HCT116 (cell line): ENCODE measurements at regions not wholly inside any gene's neighbourhood (a gene's known extent, or its start where the extent isn't known, plus 50 kb on each side); places are given as distances from the start of the nearest gene placed in this dataset.

Source experiments
- ATAC-seq: fragments of 200-7000 bp; cut with Tn5 transposase; 2 replicates; pipeline ENCODE4 v1.9.1; 2020; ENCODE audit warnings: mild to moderate bottlenecking, moderate library complexity
- BruUV-seq: library from RNA; stranded (reverse); fragments of 400-500 nt; replicated peaks from 2 replicates; lab custom pipeline; 2021; lab: Mats Ljungman, UMichigan
- CTCF ChIA-PET: fragments of 300-600 bp; sonication (Branson Sonifier 250); formaldehyde crosslinking; loops from one replicate; lab custom pipeline; 2021; ENCODE audit warnings: antibody characterized with exemption; lab: Charles Lee
- POLR2A ChIA-PET: fragments of 300-600, 350-600 bp; sonication (Branson Sonifier 250); formaldehyde crosslinking; loops from one replicate; lab custom pipeline; 2021; ENCODE audit warnings: antibody characterized with exemption; lab: Charles Lee
- RAD21 ChIA-PET, 2 experiments: fragments of 300-600 bp; sonication (Branson Sonifier 250); formaldehyde crosslinking; loops; one replicate each; lab custom pipeline; 2023; ENCODE audit warnings: low total read pairs in 2 of 2; ENCODE audit not compliant: uncharacterized antibody in 2 of 2, unreplicated experiment in 2 of 2, low non-redundant PET in 1 of 2; lab: Charles Lee
- DNase-seq: peaks from one replicate; pipeline ENCODE4 v3.0.0-alpha.2; 2010; ENCODE audit warnings: low read depth, low spot score
- H2AFZ ChIP-seq: fragments of 200-600 bp; shearing (Covaris generic), sonication (generic); 2 replicates; pipeline ENCODE4 v1.6.1; 2017; ENCODE audit warnings: low read depth, mixed run types, mixed read lengths, antibody characterized with exemption, low read length; ENCODE audit not compliant: poor library complexity, severe bottlenecking
- H3K27ac ChIP-seq: 2 replicates; pipeline ENCODE4 v1.5.1; 2012; ENCODE audit warnings: low read depth, low read length
- H3K27me3 ChIP-seq: fragments of 200-600 bp; sonication (generic); 2 replicates; pipeline ENCODE4 v1.6.1; 2016; ENCODE audit warnings: mixed run types, low read length, mixed read lengths; ENCODE audit not compliant: insufficient read depth
- H3K36me3 ChIP-seq, 2 experiments: fragments of 200-500 bp in 1 of 2; fragments of 200-600 bp in 1 of 2; sonication (Bioruptor generic) in 1 of 2; sonication (generic) in 1 of 2; 2 replicates each; pipeline versions ENCODE4 v1.5.1 to v1.6.1; 2014 to 2016; ENCODE audit warnings: low read length in 2 of 2, inconsistent platforms in 1 of 2, mixed read lengths in 1 of 2, mixed run types in 1 of 2; ENCODE audit not compliant: insufficient read depth in 2 of 2, control insufficient read depth in 1 of 2
- H3K4me1 ChIP-seq, 2 experiments: fragments of 200-600 bp in 1 of 2; sonication (generic) in 1 of 2; 2 replicates each; pipeline versions ENCODE4 v1.5.1 to v1.6.1; 2012 to 2017; ENCODE audit warnings: low read length in 2 of 2, inconsistent platforms in 1 of 2, mild to moderate bottlenecking in 1 of 2, mixed read lengths in 1 of 2, mixed run types in 1 of 2, moderate library complexity in 1 of 2; ENCODE audit not compliant: insufficient read depth in 2 of 2, control insufficient read depth in 1 of 2
- H3K4me2 ChIP-seq: fragments of 200-600 bp; sonication (generic); 2 replicates; pipeline ENCODE4 v1.6.1; 2017; ENCODE audit warnings: mixed run types, low read length, mixed read lengths
- H3K4me3 ChIP-seq, 2 experiments: fragments of 200-600 bp in 1 of 2; sonication (generic) in 1 of 2; replicated peaks in 1 of 2; 2 replicates each; pipeline ENCODE4 v1.5.1; 2011 to 2016; ENCODE audit warnings: low read length in 2 of 2, control low read depth in 1 of 2, low read depth in 1 of 2, mild to moderate bottlenecking in 1 of 2, mixed read lengths in 1 of 2, mixed run types in 1 of 2
- H3K79me2 ChIP-seq: fragments of 200-600 bp; sonication (generic); 2 replicates; pipeline ENCODE4 v1.6.1; 2017; ENCODE audit warnings: mild to moderate bottlenecking, mixed run types, low read length, moderate library complexity, mixed read lengths; ENCODE audit not compliant: insufficient read depth
- H3K9ac ChIP-seq: fragments of 200-600 bp; sonication (generic); 2 replicates; pipeline ENCODE4 v1.6.1; 2016; ENCODE audit warnings: low read length, mixed read lengths
- H3K9me2 ChIP-seq: fragments of 200-600 bp; sonication (generic), shearing (Covaris generic); 2 replicates; pipeline ENCODE4 v1.6.1; 2017; ENCODE audit warnings: mixed run types, mild to moderate bottlenecking, moderate library complexity; ENCODE audit not compliant: insufficient read depth
- H3K9me3 ChIP-seq, 2 experiments: fragments of 200-500 bp in 1 of 2; fragments of 200-600 bp in 1 of 2; sonication (Bioruptor generic) in 1 of 2; sonication (generic) in 1 of 2; 2 replicates each; pipeline ENCODE4 v1.6.1; 2014 to 2017; ENCODE audit warnings: low read length in 2 of 2, mixed read lengths in 2 of 2, inconsistent platforms in 1 of 2, low read depth in 1 of 2, mild to moderate bottlenecking in 1 of 2, mixed run types in 1 of 2, moderate library complexity in 1 of 2; ENCODE audit not compliant: control insufficient read depth in 1 of 2, insufficient read depth in 1 of 2
- H4K20me1 ChIP-seq: fragments of 200-600 bp; sonication (generic), shearing (Covaris generic); 2 replicates; pipeline ENCODE4 v1.6.1; 2017; ENCODE audit warnings: mixed run types, mild to moderate bottlenecking, moderate library complexity; ENCODE audit not compliant: insufficient read depth
- ATF3 ChIP-seq: IDR thresholded peaks from 2 replicates; pipeline ENCODE4 v1.6.1; 2012
- CBX3 ChIP-seq: IDR thresholded peaks from 2 replicates; pipeline ENCODE4 v1.6.1; 2012; ENCODE audit warnings: low read depth
- EGR1 ChIP-seq: IDR thresholded peaks from 2 replicates; pipeline ENCODE4 v1.6.1; 2012; ENCODE audit warnings: low read depth
- ELF1 ChIP-seq: IDR thresholded peaks from 2 replicates; pipeline ENCODE4 v1.6.1; 2012; ENCODE audit warnings: low read depth, borderline replicate concordance
- FOSL1 ChIP-seq: IDR thresholded peaks from 2 replicates; pipeline ENCODE4 v1.6.1; 2012; ENCODE audit warnings: low read depth
- POLR2AphosphoS5 ChIP-seq: IDR thresholded peaks from 2 replicates; pipeline ENCODE4 v1.6.1; 2011; ENCODE audit warnings: mild to moderate bottlenecking, low read depth, low read length, moderate library complexity
- RAD21 ChIP-seq: IDR thresholded peaks from 2 replicates; pipeline ENCODE4 v1.6.1; 2012; ENCODE audit warnings: low read depth, mild to moderate bottlenecking
- SP1 ChIP-seq: IDR thresholded peaks from 2 replicates; pipeline ENCODE4 v1.6.1; 2012; ENCODE audit warnings: low read depth
- SRF ChIP-seq: IDR thresholded peaks from 2 replicates; pipeline ENCODE4 v1.6.1; 2012; ENCODE audit warnings: low read depth
- ZBTB33 ChIP-seq: IDR thresholded peaks from 2 replicates; pipeline ENCODE4 v1.6.1; 2011; ENCODE audit warnings: mild to moderate bottlenecking, low read length, moderate library complexity; ENCODE audit not compliant: insufficient replicate concordance; ENCODE audit errors: extremely low read depth
- ZNF274 ChIP-seq: fragments of 200-500 bp; sonication (Bioruptor generic); IDR thresholded peaks from 2 replicates; pipeline ENCODE4 v1.6.1; 2014; ENCODE audit warnings: mild to moderate bottlenecking, low read depth, low read length, inconsistent platforms
- intact Hi-C: fragments of 100-400 bp; cut with micrococcal nuclease; formaldehyde crosslinking; loops from 2 replicates; pipeline ENCODE4 v1.10.0; 2022
- TF ChIP-seq, protein P1 (sequence below): IDR thresholded peaks from 2 replicates; pipeline ENCODE4 v1.6.1; 2012
- TF ChIP-seq, protein P2 (sequence below), 3 experiments: fragments of 200-600 bp in 1 of 3; sonication (generic) in 1 of 3; IDR thresholded peaks in 2 of 3; conservative IDR thresholded peaks in 1 of 3; 2 replicates each; pipeline ENCODE4 v1.5.1; 2012 to 2017; ENCODE audit warnings: low read depth in 2 of 3, low read length in 2 of 3, antibody characterized with exemption in 1 of 3, borderline replicate concordance in 1 of 3, control low read depth in 1 of 3, mild to moderate bottlenecking in 1 of 3, mixed read lengths in 1 of 3, mixed run types in 1 of 3, moderate library complexity in 1 of 3; ENCODE audit not compliant: insufficient read depth in 1 of 3
- TF ChIP-seq, protein P3 (sequence below): IDR thresholded peaks from 2 replicates; pipeline ENCODE4 v1.6.1; 2012; ENCODE audit warnings: low read depth

DNA sequence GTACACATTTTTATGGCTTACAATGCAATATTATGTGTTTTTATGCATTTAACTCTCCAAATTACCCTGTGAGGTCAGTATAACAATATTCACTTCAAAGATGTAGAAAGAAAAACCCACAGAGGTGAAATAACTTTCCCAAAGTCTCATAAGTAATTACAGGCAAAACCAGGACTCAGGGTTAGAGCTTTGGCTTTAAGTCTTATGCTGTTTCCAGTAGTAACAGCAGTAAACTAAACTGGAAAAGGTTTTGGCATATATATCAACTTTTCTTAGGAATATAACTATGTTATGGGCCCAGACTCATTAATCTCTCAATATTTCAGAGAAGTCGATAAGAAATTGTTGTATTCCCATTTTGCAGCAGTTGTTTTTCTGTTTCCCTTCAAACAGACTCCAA, 206.3 kb upstream of the KCNMB2 start (continued):
- no peak for TF ChIP-seq SP1
- TF ChIP-seq, protein P1, sequence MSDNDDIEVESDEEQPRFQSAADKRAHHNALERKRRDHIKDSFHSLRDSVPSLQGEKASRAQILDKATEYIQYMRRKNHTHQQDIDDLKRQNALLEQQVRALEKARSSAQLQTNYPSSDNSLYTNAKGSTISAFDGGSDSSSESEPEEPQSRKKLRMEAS, result no peak
- TF ChIP-seq RAD21, result no peak
- TF ChIP-seq, protein P2, sequence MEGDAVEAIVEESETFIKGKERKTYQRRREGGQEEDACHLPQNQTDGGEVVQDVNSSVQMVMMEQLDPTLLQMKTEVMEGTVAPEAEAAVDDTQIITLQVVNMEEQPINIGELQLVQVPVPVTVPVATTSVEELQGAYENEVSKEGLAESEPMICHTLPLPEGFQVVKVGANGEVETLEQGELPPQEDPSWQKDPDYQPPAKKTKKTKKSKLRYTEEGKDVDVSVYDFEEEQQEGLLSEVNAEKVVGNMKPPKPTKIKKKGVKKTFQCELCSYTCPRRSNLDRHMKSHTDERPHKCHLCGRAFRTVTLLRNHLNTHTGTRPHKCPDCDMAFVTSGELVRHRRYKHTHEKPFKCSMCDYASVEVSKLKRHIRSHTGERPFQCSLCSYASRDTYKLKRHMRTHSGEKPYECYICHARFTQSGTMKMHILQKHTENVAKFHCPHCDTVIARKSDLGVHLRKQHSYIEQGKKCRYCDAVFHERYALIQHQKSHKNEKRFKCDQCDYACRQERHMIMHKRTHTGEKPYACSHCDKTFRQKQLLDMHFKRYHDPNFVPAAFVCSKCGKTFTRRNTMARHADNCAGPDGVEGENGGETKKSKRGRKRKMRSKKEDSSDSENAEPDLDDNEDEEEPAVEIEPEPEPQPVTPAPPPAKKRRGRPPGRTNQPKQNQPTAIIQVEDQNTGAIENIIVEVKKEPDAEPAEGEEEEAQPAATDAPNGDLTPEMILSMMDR (IDR thresholded peaks at IDR 0.05 in 2 of 3, conservative IDR thresholded peaks at IDR 0.05 in 1 of 3; ENCODE audit: borderline replicate concordance in 1 of 3, insufficient read depth in 1 of 3, low read depth in 2 of 3, low read length in 2 of 3), result no peak
- no peak for TF ChIP-seq ZNF274
- TF ChIP-seq SRF, result no peak
- TF ChIP-seq CBX3, result no peak
- no peak for TF ChIP-seq EGR1
- TF ChIP-seq ELF1, result no peak
- TF ChIP-seq FOSL1, result no peak

GRCh38 chr3:178334239-178334638, 202.0 kb upstream of the KCNMB2 start:
- Histone ChIP-seq H3K4me1 (no peaks in the 10 kb centered on the region), H3K9ac (no peak overlapping the region), H3K9me2 (no peaks in the 10 kb centered on the region), H4K20me1 (no peaks in the 10 kb centered on the region), H3K4me3 (no peak overlapping the region), H3K27ac (no peak overlapping the region), H3K9me3 (no peaks in the 10 kb centered on the region), H2AFZ (no peak overlapping the region), H3K27me3 (no peaks in the 10 kb centered on the region), H3K4me2 (no peak overlapping the region), H3K79me2 (no peaks in the 10 kb centered on the region), H3K36me3 (no peaks in the 10 kb centered on the region)
- RAD21 ChIA-PET, result no interaction called here
- intact Hi-C loops, result no loop called here
- CTCF ChIA-PET, result no interaction called here
- BruUV-seq, result no TSS peak
- no peak for DNase-seq
- POLR2A ChIA-PET, result no interaction called here
- ATAC-seq, result no peak
- TF ChIP-seq, protein P2 (IDR thresholded peaks at IDR 0.05 in 2 of 3, conservative IDR thresholded peaks at IDR 0.05 in 1 of 3; ENCODE audit: borderline replicate concordance in 1 of 3, insufficient read depth in 1 of 3, low read depth in 2 of 3, low read length in 2 of 3), result no peak
- TF ChIP-seq, protein P3, sequence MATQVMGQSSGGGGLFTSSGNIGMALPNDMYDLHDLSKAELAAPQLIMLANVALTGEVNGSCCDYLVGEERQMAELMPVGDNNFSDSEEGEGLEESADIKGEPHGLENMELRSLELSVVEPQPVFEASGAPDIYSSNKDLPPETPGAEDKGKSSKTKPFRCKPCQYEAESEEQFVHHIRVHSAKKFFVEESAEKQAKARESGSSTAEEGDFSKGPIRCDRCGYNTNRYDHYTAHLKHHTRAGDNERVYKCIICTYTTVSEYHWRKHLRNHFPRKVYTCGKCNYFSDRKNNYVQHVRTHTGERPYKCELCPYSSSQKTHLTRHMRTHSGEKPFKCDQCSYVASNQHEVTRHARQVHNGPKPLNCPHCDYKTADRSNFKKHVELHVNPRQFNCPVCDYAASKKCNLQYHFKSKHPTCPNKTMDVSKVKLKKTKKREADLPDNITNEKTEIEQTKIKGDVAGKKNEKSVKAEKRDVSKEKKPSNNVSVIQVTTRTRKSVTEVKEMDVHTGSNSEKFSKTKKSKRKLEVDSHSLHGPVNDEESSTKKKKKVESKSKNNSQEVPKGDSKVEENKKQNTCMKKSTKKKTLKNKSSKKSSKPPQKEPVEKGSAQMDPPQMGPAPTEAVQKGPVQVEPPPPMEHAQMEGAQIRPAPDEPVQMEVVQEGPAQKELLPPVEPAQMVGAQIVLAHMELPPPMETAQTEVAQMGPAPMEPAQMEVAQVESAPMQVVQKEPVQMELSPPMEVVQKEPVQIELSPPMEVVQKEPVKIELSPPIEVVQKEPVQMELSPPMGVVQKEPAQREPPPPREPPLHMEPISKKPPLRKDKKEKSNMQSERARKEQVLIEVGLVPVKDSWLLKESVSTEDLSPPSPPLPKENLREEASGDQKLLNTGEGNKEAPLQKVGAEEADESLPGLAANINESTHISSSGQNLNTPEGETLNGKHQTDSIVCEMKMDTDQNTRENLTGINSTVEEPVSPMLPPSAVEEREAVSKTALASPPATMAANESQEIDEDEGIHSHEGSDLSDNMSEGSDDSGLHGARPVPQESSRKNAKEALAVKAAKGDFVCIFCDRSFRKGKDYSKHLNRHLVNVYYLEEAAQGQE, result no peak
- TF ChIP-seq, protein P1, result no peak
- TF ChIP-seq ATF3 (no peak), RAD21 (no peak), ZBTB33 (no peak), ZNF274 (no peak), POLR2AphosphoS5 (no peak), SRF (no peak)
